Calu3 (cell line): ENCODE measurements at regions not wholly inside any gene's neighbourhood (a gene's known extent, or its start where the extent isn't known, plus 50 kb on each side); places are given as distances from the start of the nearest gene placed in this dataset.

ENCODE experiments used
- BruUV-seq: library from RNA; stranded (reverse); fragments of 400-500 nt; replicated peaks from 2 replicates; lab custom pipeline; 2021; lab: Mats Ljungman, UMichigan
- CTCF ChIA-PET: fragments of 300-600 bp; sonication (Branson Sonifier 250); formaldehyde crosslinking; loops from one replicate; lab custom pipeline; 2022; ENCODE audit warnings: antibody characterized with exemption; lab: Charles Lee
- DNase-seq: peaks from one replicate; pipeline ENCODE4 v3.0.0; 2022
- H3K27ac Mint-ChIP-seq: one replicate; pipeline ENCODE4 v1.8.0; 2022; ENCODE audit warnings: mixed read lengths; ENCODE audit not compliant: unreplicated experiment
- H3K27me3 Mint-ChIP-seq: one replicate; pipeline ENCODE4 v1.8.0; 2022; ENCODE audit warnings: mixed read lengths; ENCODE audit not compliant: unreplicated experiment
- H3K36me3 Mint-ChIP-seq: one replicate; pipeline ENCODE4 v1.8.0; 2022; ENCODE audit warnings: mild to moderate bottlenecking, moderate library complexity, mixed read lengths; ENCODE audit not compliant: insufficient read depth, unreplicated experiment
- H3K4me1 Mint-ChIP-seq: one replicate; pipeline ENCODE4 v1.8.0; 2022; ENCODE audit warnings: mild to moderate bottlenecking, low read depth, mixed read lengths; ENCODE audit not compliant: unreplicated experiment
- H3K4me3 Mint-ChIP-seq: one replicate; pipeline ENCODE4 v1.8.0; 2022; ENCODE audit warnings: mild to moderate bottlenecking, low read depth, moderate library complexity, mixed read lengths; ENCODE audit not compliant: unreplicated experiment
- H3K9me3 Mint-ChIP-seq: one replicate; pipeline ENCODE4 v1.8.0; 2022; ENCODE audit warnings: low read depth, mixed read lengths; ENCODE audit not compliant: unreplicated experiment
- intact Hi-C: fragments of 100-400 bp; cut with micrococcal nuclease; formaldehyde crosslinking; loops from one replicate; pipeline ENCODE4 v1.10.0; 2022; ENCODE audit not compliant: unreplicated experiment
- TF ChIP-seq, protein P1 (sequence below): fragments of 200-600 bp; IDR thresholded peaks from one replicate; pipeline ENCODE4 v1.8.0; 2022; ENCODE audit warnings: antibody characterized with exemption; ENCODE audit not compliant: unreplicated experiment

GRCh38 chr2:41026613-41027012 lies 574.7 kb upstream of the SLC8A1 start:
- H3K27me3 Mint-ChIP-seq = no peaks in the 10 kb centered on the region
- no peak overlapping the region for H3K4me3 Mint-ChIP-seq
- H3K4me1 Mint-ChIP-seq = no peaks in the 10 kb centered on the region
- no TSS peak for BruUV-seq
- no peaks in the 10 kb centered on the region for H3K36me3 Mint-ChIP-seq
- H3K27ac Mint-ChIP-seq = no peak overlapping the region
- intact Hi-C loops = no loop called here
- DNase-seq = no peak
- H3K9me3 Mint-ChIP-seq = peaks cover 2% of the 10 kb centered on the region
- CTCF ChIA-PET = no interaction called here
- TF ChIP-seq, protein P1, sequence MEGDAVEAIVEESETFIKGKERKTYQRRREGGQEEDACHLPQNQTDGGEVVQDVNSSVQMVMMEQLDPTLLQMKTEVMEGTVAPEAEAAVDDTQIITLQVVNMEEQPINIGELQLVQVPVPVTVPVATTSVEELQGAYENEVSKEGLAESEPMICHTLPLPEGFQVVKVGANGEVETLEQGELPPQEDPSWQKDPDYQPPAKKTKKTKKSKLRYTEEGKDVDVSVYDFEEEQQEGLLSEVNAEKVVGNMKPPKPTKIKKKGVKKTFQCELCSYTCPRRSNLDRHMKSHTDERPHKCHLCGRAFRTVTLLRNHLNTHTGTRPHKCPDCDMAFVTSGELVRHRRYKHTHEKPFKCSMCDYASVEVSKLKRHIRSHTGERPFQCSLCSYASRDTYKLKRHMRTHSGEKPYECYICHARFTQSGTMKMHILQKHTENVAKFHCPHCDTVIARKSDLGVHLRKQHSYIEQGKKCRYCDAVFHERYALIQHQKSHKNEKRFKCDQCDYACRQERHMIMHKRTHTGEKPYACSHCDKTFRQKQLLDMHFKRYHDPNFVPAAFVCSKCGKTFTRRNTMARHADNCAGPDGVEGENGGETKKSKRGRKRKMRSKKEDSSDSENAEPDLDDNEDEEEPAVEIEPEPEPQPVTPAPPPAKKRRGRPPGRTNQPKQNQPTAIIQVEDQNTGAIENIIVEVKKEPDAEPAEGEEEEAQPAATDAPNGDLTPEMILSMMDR = no peak

GRCh38 chr2:41027095-41027494 lies 575.2 kb upstream of the SLC8A1 start:
- CTCF ChIA-PET = no interaction called here
- no peak overlapping the region for H3K4me3 Mint-ChIP-seq

DNA sequence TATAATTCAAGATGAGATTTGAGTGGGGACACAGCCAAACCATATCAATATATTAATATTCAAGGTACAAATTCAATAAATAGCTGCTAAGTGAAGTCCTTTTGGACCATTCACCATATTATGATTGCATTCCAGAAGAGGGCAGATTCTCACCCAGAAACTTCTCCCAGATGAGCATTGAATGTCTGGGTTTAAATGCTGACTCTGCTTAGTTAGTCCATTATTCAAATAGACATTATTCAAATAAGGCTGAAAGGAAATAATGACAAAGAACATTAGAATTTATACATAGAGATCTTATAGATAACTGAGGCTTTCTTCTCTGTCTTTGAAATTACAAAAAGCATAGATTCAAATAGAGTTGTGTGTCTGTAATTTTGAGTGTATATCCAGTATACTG lies 579.4 kb upstream of the SLC8A1 start:
- no peak for DNase-seq
- Mint-ChIP-seq H3K36me3 (no peaks in the 10 kb centered on the region), H3K4me1 (no peaks in the 10 kb centered on the region), H3K9me3 (peaks cover 2% of the 10 kb centered on the region), H3K4me3 (no peak overlapping the region), H3K27ac (no peak overlapping the region), H3K27me3 (no peaks in the 10 kb centered on the region)
- TF ChIP-seq, protein P1 = no peak
- intact Hi-C loops = no loop called here
- no TSS peak for BruUV-seq
- CTCF ChIA-PET = no interaction called here

More at GRCh38 chr2:41027095-41027494, 575.2 kb upstream of the SLC8A1 start:
- no peaks in the 10 kb centered on the region for H3K27me3 Mint-ChIP-seq
- intact Hi-C loops = no loop called here
- no peak for DNase-seq
- H3K36me3 Mint-ChIP-seq = no peaks in the 10 kb centered on the region
- no peaks in the 10 kb centered on the region for H3K4me1 Mint-ChIP-seq
- TF ChIP-seq, protein P1 = no peak
- peaks cover 2% of the 10 kb centered on the region for H3K9me3 Mint-ChIP-seq
- H3K27ac Mint-ChIP-seq = no peak overlapping the region
- BruUV-seq = no TSS peak

DNA sequence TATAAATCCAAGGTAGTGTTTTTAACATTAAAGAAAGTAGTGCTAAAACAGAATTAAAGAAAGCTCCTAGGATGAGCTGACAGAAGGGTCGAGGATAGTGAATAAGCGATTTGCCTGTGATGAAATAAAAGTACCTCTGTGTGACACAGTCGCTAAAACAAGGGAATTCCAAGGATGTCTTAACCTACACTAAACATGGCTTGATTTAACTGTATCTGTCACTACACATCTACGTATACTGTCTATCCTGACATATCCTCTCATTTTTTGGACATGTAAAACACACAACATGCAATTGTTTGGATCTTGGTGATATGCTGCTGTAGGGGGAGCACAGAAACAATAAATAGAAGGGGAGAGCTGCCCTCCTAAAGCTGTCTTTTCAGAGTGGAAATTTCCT lies 580.8 kb upstream of the SLC8A1 start:
- intact Hi-C loops = no loop called here
- Mint-ChIP-seq H3K27me3 (no peaks in the 10 kb centered on the region), H3K9me3 (peaks cover 5% of the 10 kb centered on the region), H3K4me3 (no peak overlapping the region), H3K36me3 (no peaks in the 10 kb centered on the region), H3K4me1 (peaks cover 8% of the 10 kb centered on the region), H3K27ac (no peak overlapping the region)
- no TSS peak for BruUV-seq
- no peak for DNase-seq
- TF ChIP-seq, protein P1 = no peak
- CTCF ChIA-PET = interaction anchor here (1.7 kb wide), 1 partner anchor 367 kb away, joined by 4 read pairs; no protein-coding TSS in a partner anchor
